ENCODE measurements at regions not wholly inside any gene's neighbourhood (a gene's known extent, or its start where the extent isn't known, plus 50 kb on each side); places are given as distances from the start of the nearest gene placed in this dataset.

GRCh38 chr20:58039274-58040092 is 189.0 kb downstream of the ANKRD60 start:
- WGBS, 2 experiments (ENCODE audit: insufficient coverage in 1 of 2, insufficient read length in 1 of 2): 92 to 93% methylated on average over 15 to 26 of the region's 26 CpGs
- Histone ChIP-seq H3K4me1 (ENCODE audit: control insufficient read depth, insufficient read depth, low read length) (no peaks in the 10 kb centered on the region), H3K4me3 (ENCODE audit: low read length) (no peak overlapping the region), H3K27ac (ENCODE audit: low read depth, low read length) (no peak overlapping the region), H3K27me3 (ENCODE audit: control insufficient read depth, insufficient read depth, low read length, poor library complexity, severe bottlenecking) (no peaks in the 10 kb centered on the region), H3K9me3 (ENCODE audit: control insufficient read depth, low read length) (no peaks in the 10 kb centered on the region), H3K36me3 (ENCODE audit: control insufficient read depth, insufficient read depth, low read length) (no peaks in the 10 kb centered on the region), H3K9ac (ENCODE audit: extremely low read depth, low read length, poor library complexity, severe bottlenecking) (no peak overlapping the region)
- no peaks in the 10 kb centered on the region for H3K36me3 Mint-ChIP-seq (ENCODE audit: low read depth)
- DNase-seq: no peak
- no peak for TF ChIP-seq CTCF (conservative IDR thresholded peaks at IDR 0.05)
- H3K27ac Mint-ChIP-seq: no peak overlapping the region
- H3K4me3 Mint-ChIP-seq: no peak overlapping the region
- peaks cover 4% of the 10 kb centered on the region for H3K4me1 Mint-ChIP-seq
- H3K9me3 Mint-ChIP-seq: no peaks in the 10 kb centered on the region
- H3K27me3 Mint-ChIP-seq (ENCODE audit: insufficient read depth): no peaks in the 10 kb centered on the region

- Histone ChIP-seq H3K27ac (ENCODE audit: low read depth, low read length) (no peak overlapping the region), H3K27me3 (ENCODE audit: control insufficient read depth, insufficient read depth, low read length, poor library complexity, severe bottlenecking) (no peaks in the 10 kb centered on the region), H3K36me3 (ENCODE audit: control insufficient read depth, insufficient read depth, low read length) (no peaks in the 10 kb centered on the region), H3K9ac (ENCODE audit: extremely low read depth, low read length, poor library complexity, severe bottlenecking) (no peak overlapping the region), H3K9me3 (ENCODE audit: control insufficient read depth, low read length) (no peaks in the 10 kb centered on the region), H3K4me1 (ENCODE audit: control insufficient read depth, insufficient read depth, low read length) (no peaks in the 10 kb centered on the region), H3K4me3 (ENCODE audit: low read length) (no peak overlapping the region)
- H3K9me3 Mint-ChIP-seq: no peaks in the 10 kb centered on the region
- 89 to 91% methylated on average over 6 to 9 of the region's 9 CpGs for WGBS, 2 experiments (ENCODE audit: insufficient coverage in 1 of 2, insufficient read length in 1 of 2)
- H3K4me3 Mint-ChIP-seq: no peak overlapping the region
- no peaks in the 10 kb centered on the region for H3K27me3 Mint-ChIP-seq (ENCODE audit: insufficient read depth)
- no peak overlapping the region for H3K27ac Mint-ChIP-seq
- TF ChIP-seq CTCF (conservative IDR thresholded peaks at IDR 0.05): no peak
- no peaks in the 10 kb centered on the region for H3K4me1 Mint-ChIP-seq
- DNase-seq: no peak
- H3K36me3 Mint-ChIP-seq (ENCODE audit: low read depth): no peaks in the 10 kb centered on the region
Measured at GRCh38 chr20:58038123-58038654, 190.3 kb downstream of the ANKRD60 start.

GRCh38 chr20:58037631-58038030 is 190.8 kb downstream of the ANKRD60 start:
- Histone ChIP-seq H3K9me3 (ENCODE audit: control insufficient read depth, low read length) (no peaks in the 10 kb centered on the region), H3K4me3 (ENCODE audit: low read length) (no peak overlapping the region), H3K36me3 (ENCODE audit: control insufficient read depth, insufficient read depth, low read length) (no peaks in the 10 kb centered on the region), H3K4me1 (ENCODE audit: control insufficient read depth, insufficient read depth, low read length) (no peaks in the 10 kb centered on the region), H3K9ac (ENCODE audit: extremely low read depth, low read length, poor library complexity, severe bottlenecking) (no peak overlapping the region), H3K27ac (ENCODE audit: low read depth, low read length) (no peak overlapping the region), H3K27me3 (ENCODE audit: control insufficient read depth, insufficient read depth, low read length, poor library complexity, severe bottlenecking) (no peaks in the 10 kb centered on the region)
- WGBS, 2 experiments (ENCODE audit: insufficient coverage in 1 of 2, insufficient read length in 1 of 2): no CpG with 5 or more reads among the region's 2 CpGs
- Mint-ChIP-seq H3K27ac (no peak overlapping the region), H3K36me3 (ENCODE audit: low read depth) (no peaks in the 10 kb centered on the region), H3K27me3 (ENCODE audit: insufficient read depth) (no peaks in the 10 kb centered on the region), H3K9me3 (no peaks in the 10 kb centered on the region), H3K4me1 (no peaks in the 10 kb centered on the region), H3K4me3 (no peak overlapping the region)
- no peak for TF ChIP-seq CTCF (conservative IDR thresholded peaks at IDR 0.05)
- DNase-seq: no peak

All from endodermal cell (in vitro differentiated cells).